Mammary epithelial cell (primary cell): ENCODE measurements at regions not wholly inside any gene's neighbourhood (a gene's known extent, or its start where the extent isn't known, plus 50 kb on each side); places are given as distances from the start of the nearest gene placed in this dataset.

Experiments
- EZH2 ChIP-seq: IDR thresholded peaks from 2 replicates; pipeline ENCODE4 v1.6.1; 2012; ENCODE audit warnings: low read length, inconsistent platforms, borderline replicate concordance
- TF ChIP-seq, protein P1 (sequence below), 2 donors: IDR thresholded peaks in 1 of 2; conservative IDR thresholded peaks in 1 of 2; 2 replicates each; pipeline ENCODE4 v1.5.1; 2011 to 2012; ENCODE audit warnings: inconsistent platforms in 2 of 2, low read length in 2 of 2, mild to moderate bottlenecking in 2 of 2, control low read depth in 1 of 2, low read depth in 1 of 2; ENCODE audit not compliant: insufficient read depth in 1 of 2; ENCODE audit errors: extremely low read depth in 1 of 2

GRCh38 chr13:95380468-95381211 is 79.4 kb upstream of the ABCC4 start:
- TF ChIP-seq, protein P1, sequence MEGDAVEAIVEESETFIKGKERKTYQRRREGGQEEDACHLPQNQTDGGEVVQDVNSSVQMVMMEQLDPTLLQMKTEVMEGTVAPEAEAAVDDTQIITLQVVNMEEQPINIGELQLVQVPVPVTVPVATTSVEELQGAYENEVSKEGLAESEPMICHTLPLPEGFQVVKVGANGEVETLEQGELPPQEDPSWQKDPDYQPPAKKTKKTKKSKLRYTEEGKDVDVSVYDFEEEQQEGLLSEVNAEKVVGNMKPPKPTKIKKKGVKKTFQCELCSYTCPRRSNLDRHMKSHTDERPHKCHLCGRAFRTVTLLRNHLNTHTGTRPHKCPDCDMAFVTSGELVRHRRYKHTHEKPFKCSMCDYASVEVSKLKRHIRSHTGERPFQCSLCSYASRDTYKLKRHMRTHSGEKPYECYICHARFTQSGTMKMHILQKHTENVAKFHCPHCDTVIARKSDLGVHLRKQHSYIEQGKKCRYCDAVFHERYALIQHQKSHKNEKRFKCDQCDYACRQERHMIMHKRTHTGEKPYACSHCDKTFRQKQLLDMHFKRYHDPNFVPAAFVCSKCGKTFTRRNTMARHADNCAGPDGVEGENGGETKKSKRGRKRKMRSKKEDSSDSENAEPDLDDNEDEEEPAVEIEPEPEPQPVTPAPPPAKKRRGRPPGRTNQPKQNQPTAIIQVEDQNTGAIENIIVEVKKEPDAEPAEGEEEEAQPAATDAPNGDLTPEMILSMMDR (conservative IDR thresholded peaks at IDR 0.05 in 1 of 2, IDR thresholded peaks at IDR 0.05 in 1 of 2; ENCODE audit: extremely low read depth in 1 of 2, insufficient read depth in 1 of 2, low read depth in 1 of 2, low read length in 2 of 2): peak; percentile 86 to 90
- TF ChIP-seq EZH2: no peak
